ENCODE measurements at regions not wholly inside any gene's neighbourhood (a gene's known extent, or its start where the extent isn't known, plus 50 kb on each side); places are given as distances from the start of the nearest gene placed in this dataset.

DNA sequence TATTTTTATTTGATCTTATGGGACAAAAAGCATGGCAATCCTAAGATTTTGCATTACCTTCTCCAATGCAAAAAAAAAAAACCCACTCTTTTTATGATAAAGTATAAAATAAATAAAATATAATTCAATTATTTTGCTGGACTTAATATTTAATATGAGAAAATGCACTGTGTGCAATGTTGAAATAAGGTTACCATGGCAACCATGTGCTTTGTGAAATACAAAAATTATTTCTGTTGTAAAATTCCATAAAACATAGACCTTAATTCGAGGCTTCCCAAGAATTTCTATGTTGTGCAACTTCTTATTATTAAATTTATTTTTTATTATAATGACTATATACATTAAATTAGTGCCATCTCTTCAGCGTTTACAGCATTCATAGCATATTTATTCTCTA lies 989.5 kb downstream of the MRPL39 start:
- intact Hi-C loops (cut with DNase I; ENCODE audit: low total_unique reads) = no loop called here
- no peak overlapping the region for H3K27ac ChIP-seq
- H3K9me3 ChIP-seq = no peaks in the 10 kb centered on the region
- H3K4me3 ChIP-seq = no peak overlapping the region
- no peaks in the 10 kb centered on the region for H3K36me3 ChIP-seq
- H3K27me3 ChIP-seq = no peaks in the 10 kb centered on the region
- no peaks in the 10 kb centered on the region for H3K4me1 ChIP-seq
- DNase-seq (ENCODE audit: low spot score in 2 of 2) = no peak
- TF ChIP-seq, protein P1, sequence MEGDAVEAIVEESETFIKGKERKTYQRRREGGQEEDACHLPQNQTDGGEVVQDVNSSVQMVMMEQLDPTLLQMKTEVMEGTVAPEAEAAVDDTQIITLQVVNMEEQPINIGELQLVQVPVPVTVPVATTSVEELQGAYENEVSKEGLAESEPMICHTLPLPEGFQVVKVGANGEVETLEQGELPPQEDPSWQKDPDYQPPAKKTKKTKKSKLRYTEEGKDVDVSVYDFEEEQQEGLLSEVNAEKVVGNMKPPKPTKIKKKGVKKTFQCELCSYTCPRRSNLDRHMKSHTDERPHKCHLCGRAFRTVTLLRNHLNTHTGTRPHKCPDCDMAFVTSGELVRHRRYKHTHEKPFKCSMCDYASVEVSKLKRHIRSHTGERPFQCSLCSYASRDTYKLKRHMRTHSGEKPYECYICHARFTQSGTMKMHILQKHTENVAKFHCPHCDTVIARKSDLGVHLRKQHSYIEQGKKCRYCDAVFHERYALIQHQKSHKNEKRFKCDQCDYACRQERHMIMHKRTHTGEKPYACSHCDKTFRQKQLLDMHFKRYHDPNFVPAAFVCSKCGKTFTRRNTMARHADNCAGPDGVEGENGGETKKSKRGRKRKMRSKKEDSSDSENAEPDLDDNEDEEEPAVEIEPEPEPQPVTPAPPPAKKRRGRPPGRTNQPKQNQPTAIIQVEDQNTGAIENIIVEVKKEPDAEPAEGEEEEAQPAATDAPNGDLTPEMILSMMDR (IDR thresholded peaks at IDR 0.05) = no peak
- no peak for TF ChIP-seq POLR2A (IDR thresholded peaks at IDR 0.05)
- no peak for TF ChIP-seq POLR2AphosphoS5 (IDR thresholded peaks at IDR 0.05)

GRCh38 chr21:24594082-24594481 lies 1013.2 kb downstream of the MRPL39 start:
- no peaks in the 10 kb centered on the region for H3K4me1 ChIP-seq
- H3K27me3 ChIP-seq = no peaks in the 10 kb centered on the region
- no peak for DNase-seq (ENCODE audit: low spot score in 2 of 2)
- no peak overlapping the region for H3K27ac ChIP-seq
- TF ChIP-seq, protein P1 (IDR thresholded peaks at IDR 0.05) = no peak
- TF ChIP-seq POLR2AphosphoS5 (IDR thresholded peaks at IDR 0.05) (no peak), POLR2A (IDR thresholded peaks at IDR 0.05) (no peak)
- no peak overlapping the region for H3K4me3 ChIP-seq
- H3K9me3 ChIP-seq = no peaks in the 10 kb centered on the region
- intact Hi-C loops (cut with DNase I; ENCODE audit: low total_unique reads) = no loop called here
- H3K36me3 ChIP-seq = no peaks in the 10 kb centered on the region

GRCh38 chr21:24590261-24590660 lies 1017.0 kb downstream of the MRPL39 start:
- no peaks in the 10 kb centered on the region for H3K9me3 ChIP-seq
- H3K36me3 ChIP-seq = no peaks in the 10 kb centered on the region
- H3K27ac ChIP-seq = no peak overlapping the region
- H3K27me3 ChIP-seq = no peaks in the 10 kb centered on the region
- TF ChIP-seq, protein P1 (IDR thresholded peaks at IDR 0.05) = no peak
- TF ChIP-seq POLR2AphosphoS5 (IDR thresholded peaks at IDR 0.05) = no peak
- TF ChIP-seq POLR2A (IDR thresholded peaks at IDR 0.05) = no peak
- DNase-seq (ENCODE audit: low spot score in 2 of 2) = no peak
- H3K4me3 ChIP-seq = no peak overlapping the region
- H3K4me1 ChIP-seq = no peaks in the 10 kb centered on the region
- intact Hi-C loops (cut with DNase I; ENCODE audit: low total_unique reads) = no loop called here

DNA sequence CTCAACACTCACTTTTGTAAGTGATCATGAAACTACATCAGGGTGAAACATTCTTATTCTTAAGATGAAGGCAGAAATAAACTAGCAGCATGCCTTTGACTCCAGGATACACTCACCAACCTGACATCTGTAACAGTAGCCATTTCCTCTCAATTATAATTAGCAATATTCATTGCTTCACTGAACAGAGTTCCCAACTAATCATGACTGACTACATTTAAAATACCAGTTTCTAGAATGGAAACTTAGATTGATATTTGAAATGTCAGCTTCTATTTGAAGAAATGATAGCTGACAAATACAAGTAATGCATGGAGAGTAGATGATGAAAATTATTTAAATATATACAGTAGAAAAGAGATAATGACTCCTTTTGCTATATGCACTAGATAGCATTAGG lies 1023.8 kb downstream of the MRPL39 start:
- no peaks in the 10 kb centered on the region for H3K4me1 ChIP-seq
- no peak for TF ChIP-seq POLR2A (IDR thresholded peaks at IDR 0.05)
- no peak for TF ChIP-seq POLR2AphosphoS5 (IDR thresholded peaks at IDR 0.05)
- TF ChIP-seq, protein P1 (IDR thresholded peaks at IDR 0.05) = no peak
- intact Hi-C loops (cut with DNase I; ENCODE audit: low total_unique reads) = no loop called here

DNA sequence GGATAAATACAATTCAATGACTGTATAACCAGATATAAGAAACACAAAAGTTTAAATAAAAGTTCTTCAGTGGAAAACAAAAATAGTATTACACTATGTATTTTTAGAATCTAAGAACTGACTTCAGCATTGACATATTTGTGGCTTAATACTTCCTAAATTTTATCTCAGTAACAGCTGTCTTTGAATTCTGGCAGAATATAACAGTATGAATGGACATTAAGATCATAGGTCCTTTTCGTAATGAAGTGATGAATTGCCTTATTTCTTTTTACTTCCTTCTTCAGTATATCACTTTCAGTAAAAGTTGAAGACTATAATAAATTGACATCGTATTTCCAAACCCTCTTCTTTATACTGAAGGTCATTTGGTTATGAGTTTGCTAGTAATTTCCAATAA lies 1030.0 kb downstream of the MRPL39 start:
- DNase-seq (ENCODE audit: low spot score in 2 of 2) = no peak
- intact Hi-C loops (cut with DNase I; ENCODE audit: low total_unique reads) = no loop called here
- no peaks in the 10 kb centered on the region for H3K27me3 ChIP-seq
- no peaks in the 10 kb centered on the region for H3K9me3 ChIP-seq
- no peak overlapping the region for H3K27ac ChIP-seq
- H3K36me3 ChIP-seq = no peaks in the 10 kb centered on the region
- TF ChIP-seq POLR2AphosphoS5 (IDR thresholded peaks at IDR 0.05) = no peak
- TF ChIP-seq POLR2A (IDR thresholded peaks at IDR 0.05) = no peak
- TF ChIP-seq, protein P1 (IDR thresholded peaks at IDR 0.05) = no peak
- H3K4me1 ChIP-seq = no peaks in the 10 kb centered on the region
- no peak overlapping the region for H3K4me3 ChIP-seq

More for the DNA sequence above, 1023.8 kb downstream of the MRPL39 start:
- no peak overlapping the region for H3K4me3 ChIP-seq
- no peaks in the 10 kb centered on the region for H3K36me3 ChIP-seq
- no peak overlapping the region for H3K27ac ChIP-seq
- H3K9me3 ChIP-seq = no peaks in the 10 kb centered on the region
- no peak for DNase-seq (ENCODE audit: low spot score in 2 of 2)
- no peaks in the 10 kb centered on the region for H3K27me3 ChIP-seq
